IMR-90 (cell line): ENCODE measurements at regions not wholly inside any gene's neighbourhood (a gene's known extent, or its start where the extent isn't known, plus 50 kb on each side); places are given as distances from the start of the nearest gene placed in this dataset.

ENCODE experiments used
- CEBPB ChIP-seq: IDR thresholded peaks from 2 replicates; pipeline ENCODE4 v1.6.1; 2012; ENCODE audit warnings: low read depth, low read length, improper control_type of control experiment
- MXI1 ChIP-seq: IDR thresholded peaks from 2 replicates; pipeline ENCODE4 v1.6.1; 2012; ENCODE audit warnings: low read depth, mild to moderate bottlenecking, low read length, moderate library complexity, borderline replicate concordance
- POLR2A ChIP-seq: IDR thresholded peaks from 2 replicates; pipeline ENCODE4 v1.6.1; 2012; ENCODE audit warnings: mild to moderate bottlenecking, low read depth, low read length
- SMC3 ChIP-seq: fragments of 150-350 bp; IDR thresholded peaks from 2 replicates; pipeline ENCODE4 v1.6.1; 2016; ENCODE audit warnings: low read depth, mild to moderate bottlenecking, antibody characterized with exemption, low read length, moderate library complexity
- TF ChIP-seq, protein P1 (sequence below): fragments of 150-350 bp; IDR thresholded peaks from 2 replicates; pipeline ENCODE4 v1.6.1; 2017; ENCODE audit warnings: mild to moderate bottlenecking, antibody characterized with exemption, low read length, low read depth
- TF ChIP-seq, protein P2 (sequence below): conservative IDR thresholded peaks from 2 replicates; pipeline ENCODE4 v1.5.1; 2012; ENCODE audit warnings: mild to moderate bottlenecking, low read depth, low read length, improper control_type of control experiment

DNA sequence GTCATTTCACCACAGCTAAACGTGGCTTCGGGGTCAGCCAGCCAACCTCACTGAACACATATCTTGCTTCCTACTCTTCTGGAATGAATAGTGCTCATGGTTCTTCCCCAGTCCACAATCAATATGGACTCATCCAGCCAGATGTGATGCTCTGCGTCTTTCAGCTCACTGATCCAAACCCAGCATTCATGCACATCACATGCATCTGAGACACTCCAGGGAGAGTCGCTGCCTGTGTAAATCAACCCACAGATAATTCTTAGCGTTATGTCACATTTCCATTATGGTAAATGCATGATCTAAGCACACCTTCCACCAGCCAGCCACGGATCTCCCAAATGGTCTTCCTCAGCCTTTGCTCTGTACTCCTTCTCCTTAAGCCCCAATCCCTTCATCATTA, 306.7 kb upstream of the CHAC2 start:
- TF ChIP-seq, protein P1, sequence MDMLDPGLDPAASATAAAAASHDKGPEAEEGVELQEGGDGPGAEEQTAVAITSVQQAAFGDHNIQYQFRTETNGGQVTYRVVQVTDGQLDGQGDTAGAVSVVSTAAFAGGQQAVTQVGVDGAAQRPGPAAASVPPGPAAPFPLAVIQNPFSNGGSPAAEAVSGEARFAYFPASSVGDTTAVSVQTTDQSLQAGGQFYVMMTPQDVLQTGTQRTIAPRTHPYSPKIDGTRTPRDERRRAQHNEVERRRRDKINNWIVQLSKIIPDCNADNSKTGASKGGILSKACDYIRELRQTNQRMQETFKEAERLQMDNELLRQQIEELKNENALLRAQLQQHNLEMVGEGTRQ: no peak
- TF ChIP-seq POLR2A: no peak
- no peak for TF ChIP-seq CEBPB
- TF ChIP-seq, protein P2, sequence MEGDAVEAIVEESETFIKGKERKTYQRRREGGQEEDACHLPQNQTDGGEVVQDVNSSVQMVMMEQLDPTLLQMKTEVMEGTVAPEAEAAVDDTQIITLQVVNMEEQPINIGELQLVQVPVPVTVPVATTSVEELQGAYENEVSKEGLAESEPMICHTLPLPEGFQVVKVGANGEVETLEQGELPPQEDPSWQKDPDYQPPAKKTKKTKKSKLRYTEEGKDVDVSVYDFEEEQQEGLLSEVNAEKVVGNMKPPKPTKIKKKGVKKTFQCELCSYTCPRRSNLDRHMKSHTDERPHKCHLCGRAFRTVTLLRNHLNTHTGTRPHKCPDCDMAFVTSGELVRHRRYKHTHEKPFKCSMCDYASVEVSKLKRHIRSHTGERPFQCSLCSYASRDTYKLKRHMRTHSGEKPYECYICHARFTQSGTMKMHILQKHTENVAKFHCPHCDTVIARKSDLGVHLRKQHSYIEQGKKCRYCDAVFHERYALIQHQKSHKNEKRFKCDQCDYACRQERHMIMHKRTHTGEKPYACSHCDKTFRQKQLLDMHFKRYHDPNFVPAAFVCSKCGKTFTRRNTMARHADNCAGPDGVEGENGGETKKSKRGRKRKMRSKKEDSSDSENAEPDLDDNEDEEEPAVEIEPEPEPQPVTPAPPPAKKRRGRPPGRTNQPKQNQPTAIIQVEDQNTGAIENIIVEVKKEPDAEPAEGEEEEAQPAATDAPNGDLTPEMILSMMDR: no peak
- TF ChIP-seq SMC3: no peak
- TF ChIP-seq MXI1: no peak
